GM23338 (cell line): ENCODE measurements at regions not wholly inside any gene's neighbourhood (a gene's known extent, or its start where the extent isn't known, plus 50 kb on each side); places are given as distances from the start of the nearest gene placed in this dataset.

Experiments used
- ATAC-seq: fragments of 200-7000 bp; cut with Tn5 transposase; 3 replicates; pipeline ENCODE4 v1.9.1; 2020
- DNase-seq: peaks from one replicate; pipeline ENCODE4 v3.0.0-alpha.2; 2015; ENCODE audit warnings: low spot score
- H2AFZ ChIP-seq: fragments of 200-600 bp; sonication (generic); 2 replicates; pipeline ENCODE4 v1.8.0; 2016; ENCODE audit warnings: antibody characterized with exemption, mild to moderate bottlenecking, moderate library complexity
- H3F3A ChIP-seq: fragments of 200-600 bp; sonication (generic); replicated peaks from 2 replicates; pipeline ENCODE4 v1.8.0; 2017; ENCODE audit warnings: antibody characterized with exemption, mixed run types, low read depth
- H3K27ac ChIP-seq: fragments of 200-600 bp; sonication (generic); 2 replicates; pipeline ENCODE4 v1.6.1; 2016; ENCODE audit warnings: low read depth
- H3K27me3 ChIP-seq: fragments of 200-600 bp; sonication (generic); 2 replicates; pipeline ENCODE4 v1.8.0; 2016; ENCODE audit warnings: mild to moderate bottlenecking, mixed run types, moderate library complexity; ENCODE audit not compliant: insufficient read depth
- H3K36me3 ChIP-seq: fragments of 200-600 bp; sonication (generic); 2 replicates; pipeline ENCODE4 v1.8.0; 2016; ENCODE audit warnings: mild to moderate bottlenecking; ENCODE audit not compliant: insufficient read depth
- H3K4me1 ChIP-seq: fragments of 200-600 bp; sonication (generic); 2 replicates; pipeline ENCODE4 v1.8.0; 2016; ENCODE audit warnings: mild to moderate bottlenecking, moderate library complexity; ENCODE audit not compliant: insufficient read depth
- H3K4me2 ChIP-seq: fragments of 200-600 bp; sonication (generic); 2 replicates; pipeline ENCODE4 v1.7.1; 2017; ENCODE audit warnings: mixed run types
- H3K4me3 ChIP-seq: fragments of 200-600 bp; sonication (generic); 2 replicates; pipeline ENCODE4 v1.6.1; 2016; ENCODE audit warnings: mixed run types
- H3K79me2 ChIP-seq: fragments of 200-600 bp; sonication (generic); replicated peaks from 2 replicates; pipeline ENCODE4 v1.8.0; 2017; ENCODE audit warnings: mild to moderate bottlenecking; ENCODE audit not compliant: insufficient read depth
- H3K9me2 ChIP-seq: fragments of 200-600 bp; sonication (generic); 2 replicates; pipeline ENCODE4 v1.8.0; 2017; ENCODE audit not compliant: insufficient read depth
- H4K20me1 ChIP-seq: fragments of 200-600 bp; sonication (generic); replicated peaks from 2 replicates; pipeline ENCODE4 v1.8.0; 2017; ENCODE audit warnings: mild to moderate bottlenecking; ENCODE audit not compliant: insufficient read depth
- H3K27ac Mint-ChIP-seq: 2 replicates; pipeline ENCODE4 v1.8.0; 2020; ENCODE audit warnings: inconsistent platforms, mild to moderate bottlenecking, moderate library complexity, mixed read lengths
- H3K27me3 Mint-ChIP-seq: 3 replicates; pipeline ENCODE4 v1.8.0; 2022; ENCODE audit warnings: low read depth, mild to moderate bottlenecking, moderate library complexity, mixed read lengths, inconsistent platforms; ENCODE audit not compliant: insufficient read depth, poor library complexity
- H3K36me3 Mint-ChIP-seq: 3 replicates; pipeline ENCODE4 v1.8.0; 2021; ENCODE audit warnings: low read depth, mild to moderate bottlenecking, inconsistent platforms, moderate library complexity, mixed read lengths
- H3K4me1 Mint-ChIP-seq: 3 replicates; pipeline ENCODE4 v1.8.0; 2020; ENCODE audit warnings: mild to moderate bottlenecking, inconsistent platforms, mixed read lengths
- H3K4me3 Mint-ChIP-seq: 3 replicates; pipeline ENCODE4 v1.8.0; 2021; ENCODE audit warnings: moderate library complexity, mild to moderate bottlenecking, inconsistent platforms, mixed read lengths
- H3K9me3 Mint-ChIP-seq: 3 replicates; pipeline ENCODE4 v1.8.0; 2020; ENCODE audit warnings: moderate library complexity, mild to moderate bottlenecking, inconsistent platforms, mixed read lengths
- EZH2 ChIP-seq: fragments of 200-600 bp; sonication (generic); IDR thresholded peaks from one replicate; pipeline ENCODE4 v1.8.0; 2017; ENCODE audit warnings: antibody characterized with exemption, mild to moderate bottlenecking, low read depth; ENCODE audit not compliant: unreplicated experiment
- EZH2phosphoT487 ChIP-seq: fragments of 200-600 bp; sonication (generic); IDR thresholded peaks from one replicate; pipeline ENCODE4 v1.8.1; 2018; ENCODE audit warnings: antibody characterized with exemption; ENCODE audit not compliant: unreplicated experiment
- JUNB ChIP-seq: IDR thresholded peaks from one replicate; pipeline ENCODE4 v1.6.1; 2016; ENCODE audit warnings: antibody characterized with exemption; ENCODE audit not compliant: unreplicated experiment
- ZNF114 ChIP-seq: fragments of 250-450 bp; sonication (Bioruptor Pico); IDR thresholded peaks from 2 replicates; pipeline ENCODE4 v1.5.0; 2020; ENCODE audit warnings: mild to moderate bottlenecking, moderate library complexity
- ZNF331 ChIP-seq: fragments of 250-450 bp; sonication (Bioruptor Pico); IDR thresholded peaks from 2 replicates; pipeline ENCODE4 v1.5.0; 2020; ENCODE audit warnings: low read depth, mild to moderate bottlenecking, moderate library complexity
- TF ChIP-seq, protein P1 (sequence below): IDR thresholded peaks from 2 replicates; pipeline ENCODE4 v1.6.1; 2016; ENCODE audit warnings: antibody characterized with exemption
- TF ChIP-seq, protein P2 (sequence below): fragments of 250-450 bp; sonication (Bioruptor Pico); IDR thresholded peaks from 2 replicates; pipeline ENCODE4 v1.5.0; 2020; ENCODE audit warnings: mild to moderate bottlenecking, moderate library complexity
- TF ChIP-seq, protein P3 (sequence below): IDR thresholded peaks from one replicate; pipeline ENCODE4 v1.6.1; 2018; ENCODE audit warnings: antibody characterized with exemption; ENCODE audit not compliant: unreplicated experiment
- TF ChIP-seq, protein P4 (sequence below), 2 experiments: fragments of 200-600 bp in 1 of 2; sonication (generic) in 1 of 2; conservative IDR thresholded peaks; 2 replicates each; pipeline versions ENCODE4 v1.5.1 to v1.6.1; 2016 to 2017; ENCODE audit warnings: antibody characterized with exemption in 2 of 2, low read depth in 2 of 2, mild to moderate bottlenecking in 2 of 2, moderate library complexity in 1 of 2

DNA sequence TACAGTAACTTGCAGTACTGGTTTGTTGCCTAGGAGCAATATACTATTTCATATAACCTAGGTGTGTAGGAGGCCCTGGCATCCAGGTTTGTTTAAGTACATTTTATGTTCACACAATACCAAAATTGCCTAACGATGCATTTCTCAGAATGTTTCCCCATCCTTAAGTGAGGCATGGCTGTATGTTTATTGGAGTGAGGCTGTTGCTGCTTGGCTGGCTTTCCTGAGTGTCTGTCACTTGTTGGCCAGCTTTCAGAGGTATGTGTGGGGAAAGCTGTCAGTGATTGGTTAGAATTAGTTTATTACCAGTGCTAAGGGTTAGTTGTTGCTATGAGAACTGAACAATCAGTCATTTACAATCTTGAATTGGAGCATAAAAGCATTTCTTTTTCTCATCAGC is 154.1 kb upstream of the CDH12 start:
- H3K4me3 Mint-ChIP-seq, result no peak overlapping the region

More for the DNA sequence above, 154.1 kb upstream of the CDH12 start:
- Histone ChIP-seq H3K4me3 (no peak overlapping the region), H3F3A (no peaks in the 10 kb centered on the region), H4K20me1 (no peaks in the 10 kb centered on the region), H3K27ac (no peak overlapping the region), H3K9me2 (no peaks in the 10 kb centered on the region), H3K27me3 (no peaks in the 10 kb centered on the region), H3K79me2 (no peaks in the 10 kb centered on the region), H3K36me3 (no peaks in the 10 kb centered on the region), H2AFZ (no peak overlapping the region), H3K4me1 (no peaks in the 10 kb centered on the region), H3K4me2 (no peak overlapping the region)
- peaks cover under 1% of the 10 kb centered on the region for H3K27me3 Mint-ChIP-seq
- no peaks in the 10 kb centered on the region for H3K36me3 Mint-ChIP-seq
- TF ChIP-seq, protein P1, sequence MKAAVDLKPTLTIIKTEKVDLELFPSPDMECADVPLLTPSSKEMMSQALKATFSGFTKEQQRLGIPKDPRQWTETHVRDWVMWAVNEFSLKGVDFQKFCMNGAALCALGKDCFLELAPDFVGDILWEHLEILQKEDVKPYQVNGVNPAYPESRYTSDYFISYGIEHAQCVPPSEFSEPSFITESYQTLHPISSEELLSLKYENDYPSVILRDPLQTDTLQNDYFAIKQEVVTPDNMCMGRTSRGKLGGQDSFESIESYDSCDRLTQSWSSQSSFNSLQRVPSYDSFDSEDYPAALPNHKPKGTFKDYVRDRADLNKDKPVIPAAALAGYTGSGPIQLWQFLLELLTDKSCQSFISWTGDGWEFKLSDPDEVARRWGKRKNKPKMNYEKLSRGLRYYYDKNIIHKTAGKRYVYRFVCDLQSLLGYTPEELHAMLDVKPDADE, result no peak
- TF ChIP-seq EZH2phosphoT487 (no peak), JUNB (no peak), EZH2 (no peak), ZNF114 (CRISPR knock-in tag) (no peak), ZNF331 (CRISPR knock-in tag) (no peak)
- TF ChIP-seq, protein P2, sequence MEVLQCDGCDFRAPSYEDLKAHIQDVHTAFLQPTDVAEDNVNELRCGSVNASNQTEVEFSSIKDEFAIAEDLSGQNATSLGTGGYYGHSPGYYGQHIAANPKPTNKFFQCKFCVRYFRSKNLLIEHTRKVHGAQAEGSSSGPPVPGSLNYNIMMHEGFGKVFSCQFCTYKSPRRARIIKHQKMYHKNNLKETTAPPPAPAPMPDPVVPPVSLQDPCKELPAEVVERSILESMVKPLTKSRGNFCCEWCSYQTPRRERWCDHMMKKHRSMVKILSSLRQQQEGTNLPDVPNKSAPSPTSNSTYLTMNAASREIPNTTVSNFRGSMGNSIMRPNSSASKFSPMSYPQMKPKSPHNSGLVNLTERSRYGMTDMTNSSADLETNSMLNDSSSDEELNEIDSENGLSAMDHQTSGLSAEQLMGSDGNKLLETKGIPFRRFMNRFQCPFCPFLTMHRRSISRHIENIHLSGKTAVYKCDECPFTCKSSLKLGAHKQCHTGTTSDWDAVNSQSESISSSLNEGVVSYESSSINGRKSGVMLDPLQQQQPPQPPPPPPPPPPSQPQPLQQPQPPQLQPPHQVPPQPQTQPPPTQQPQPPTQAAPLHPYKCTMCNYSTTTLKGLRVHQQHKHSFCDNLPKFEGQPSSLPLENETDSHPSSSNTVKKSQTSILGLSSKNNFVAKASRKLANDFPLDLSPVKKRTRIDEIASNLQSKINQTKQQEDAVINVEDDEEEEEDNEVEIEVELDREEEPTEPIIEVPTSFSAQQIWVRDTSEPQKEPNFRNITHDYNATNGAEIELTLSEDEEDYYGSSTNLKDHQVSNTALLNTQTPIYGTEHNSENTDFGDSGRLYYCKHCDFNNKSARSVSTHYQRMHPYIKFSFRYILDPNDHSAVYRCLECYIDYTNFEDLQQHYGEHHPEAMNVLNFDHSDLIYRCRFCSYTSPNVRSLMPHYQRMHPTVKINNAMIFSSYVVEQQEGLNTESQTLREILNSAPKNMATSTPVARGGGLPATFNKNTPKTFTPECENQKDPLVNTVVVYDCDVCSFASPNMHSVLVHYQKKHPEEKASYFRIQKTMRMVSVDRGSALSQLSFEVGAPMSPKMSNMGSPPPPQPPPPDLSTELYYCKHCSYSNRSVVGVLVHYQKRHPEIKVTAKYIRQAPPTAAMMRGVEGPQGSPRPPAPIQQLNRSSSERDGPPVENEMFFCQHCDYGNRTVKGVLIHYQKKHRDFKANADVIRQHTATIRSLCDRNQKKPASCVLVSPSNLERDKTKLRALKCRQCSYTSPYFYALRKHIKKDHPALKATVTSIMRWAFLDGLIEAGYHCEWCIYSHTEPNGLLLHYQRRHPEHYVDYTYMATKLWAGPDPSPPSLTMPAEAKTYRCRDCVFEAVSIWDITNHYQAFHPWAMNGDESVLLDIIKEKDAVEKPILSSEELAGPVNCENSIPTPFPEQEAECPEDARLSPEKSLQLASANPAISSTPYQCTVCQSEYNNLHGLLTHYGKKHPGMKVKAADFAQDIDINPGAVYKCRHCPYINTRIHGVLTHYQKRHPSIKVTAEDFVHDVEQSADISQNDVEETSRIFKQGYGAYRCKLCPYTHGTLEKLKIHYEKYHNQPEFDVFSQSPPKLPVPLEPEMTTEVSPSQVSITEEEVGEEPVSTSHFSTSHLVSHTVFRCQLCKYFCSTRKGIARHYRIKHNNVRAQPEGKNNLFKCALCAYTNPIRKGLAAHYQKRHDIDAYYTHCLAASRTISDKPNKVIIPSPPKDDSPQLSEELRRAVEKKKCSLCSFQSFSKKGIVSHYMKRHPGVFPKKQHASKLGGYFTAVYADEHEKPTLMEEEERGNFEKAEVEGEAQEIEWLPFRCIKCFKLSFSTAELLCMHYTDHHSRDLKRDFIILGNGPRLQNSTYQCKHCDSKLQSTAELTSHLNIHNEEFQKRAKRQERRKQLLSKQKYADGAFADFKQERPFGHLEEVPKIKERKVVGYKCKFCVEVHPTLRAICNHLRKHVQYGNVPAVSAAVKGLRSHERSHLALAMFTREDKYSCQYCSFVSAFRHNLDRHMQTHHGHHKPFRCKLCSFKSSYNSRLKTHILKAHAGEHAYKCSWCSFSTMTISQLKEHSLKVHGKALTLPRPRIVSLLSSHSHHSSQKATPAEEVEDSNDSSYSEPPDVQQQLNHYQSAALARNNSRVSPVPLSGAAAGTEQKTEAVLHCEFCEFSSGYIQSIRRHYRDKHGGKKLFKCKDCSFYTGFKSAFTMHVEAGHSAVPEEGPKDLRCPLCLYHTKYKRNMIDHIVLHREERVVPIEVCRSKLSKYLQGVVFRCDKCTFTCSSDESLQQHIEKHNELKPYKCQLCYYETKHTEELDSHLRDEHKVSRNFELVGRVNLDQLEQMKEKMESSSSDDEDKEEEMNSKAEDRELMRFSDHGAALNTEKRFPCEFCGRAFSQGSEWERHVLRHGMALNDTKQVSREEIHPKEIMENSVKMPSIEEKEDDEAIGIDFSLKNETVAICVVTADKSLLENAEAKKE, result no peak
- TF ChIP-seq, protein P3, sequence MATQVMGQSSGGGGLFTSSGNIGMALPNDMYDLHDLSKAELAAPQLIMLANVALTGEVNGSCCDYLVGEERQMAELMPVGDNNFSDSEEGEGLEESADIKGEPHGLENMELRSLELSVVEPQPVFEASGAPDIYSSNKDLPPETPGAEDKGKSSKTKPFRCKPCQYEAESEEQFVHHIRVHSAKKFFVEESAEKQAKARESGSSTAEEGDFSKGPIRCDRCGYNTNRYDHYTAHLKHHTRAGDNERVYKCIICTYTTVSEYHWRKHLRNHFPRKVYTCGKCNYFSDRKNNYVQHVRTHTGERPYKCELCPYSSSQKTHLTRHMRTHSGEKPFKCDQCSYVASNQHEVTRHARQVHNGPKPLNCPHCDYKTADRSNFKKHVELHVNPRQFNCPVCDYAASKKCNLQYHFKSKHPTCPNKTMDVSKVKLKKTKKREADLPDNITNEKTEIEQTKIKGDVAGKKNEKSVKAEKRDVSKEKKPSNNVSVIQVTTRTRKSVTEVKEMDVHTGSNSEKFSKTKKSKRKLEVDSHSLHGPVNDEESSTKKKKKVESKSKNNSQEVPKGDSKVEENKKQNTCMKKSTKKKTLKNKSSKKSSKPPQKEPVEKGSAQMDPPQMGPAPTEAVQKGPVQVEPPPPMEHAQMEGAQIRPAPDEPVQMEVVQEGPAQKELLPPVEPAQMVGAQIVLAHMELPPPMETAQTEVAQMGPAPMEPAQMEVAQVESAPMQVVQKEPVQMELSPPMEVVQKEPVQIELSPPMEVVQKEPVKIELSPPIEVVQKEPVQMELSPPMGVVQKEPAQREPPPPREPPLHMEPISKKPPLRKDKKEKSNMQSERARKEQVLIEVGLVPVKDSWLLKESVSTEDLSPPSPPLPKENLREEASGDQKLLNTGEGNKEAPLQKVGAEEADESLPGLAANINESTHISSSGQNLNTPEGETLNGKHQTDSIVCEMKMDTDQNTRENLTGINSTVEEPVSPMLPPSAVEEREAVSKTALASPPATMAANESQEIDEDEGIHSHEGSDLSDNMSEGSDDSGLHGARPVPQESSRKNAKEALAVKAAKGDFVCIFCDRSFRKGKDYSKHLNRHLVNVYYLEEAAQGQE, result no peak
- TF ChIP-seq, protein P4, sequence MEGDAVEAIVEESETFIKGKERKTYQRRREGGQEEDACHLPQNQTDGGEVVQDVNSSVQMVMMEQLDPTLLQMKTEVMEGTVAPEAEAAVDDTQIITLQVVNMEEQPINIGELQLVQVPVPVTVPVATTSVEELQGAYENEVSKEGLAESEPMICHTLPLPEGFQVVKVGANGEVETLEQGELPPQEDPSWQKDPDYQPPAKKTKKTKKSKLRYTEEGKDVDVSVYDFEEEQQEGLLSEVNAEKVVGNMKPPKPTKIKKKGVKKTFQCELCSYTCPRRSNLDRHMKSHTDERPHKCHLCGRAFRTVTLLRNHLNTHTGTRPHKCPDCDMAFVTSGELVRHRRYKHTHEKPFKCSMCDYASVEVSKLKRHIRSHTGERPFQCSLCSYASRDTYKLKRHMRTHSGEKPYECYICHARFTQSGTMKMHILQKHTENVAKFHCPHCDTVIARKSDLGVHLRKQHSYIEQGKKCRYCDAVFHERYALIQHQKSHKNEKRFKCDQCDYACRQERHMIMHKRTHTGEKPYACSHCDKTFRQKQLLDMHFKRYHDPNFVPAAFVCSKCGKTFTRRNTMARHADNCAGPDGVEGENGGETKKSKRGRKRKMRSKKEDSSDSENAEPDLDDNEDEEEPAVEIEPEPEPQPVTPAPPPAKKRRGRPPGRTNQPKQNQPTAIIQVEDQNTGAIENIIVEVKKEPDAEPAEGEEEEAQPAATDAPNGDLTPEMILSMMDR (conservative IDR thresholded peaks at IDR 0.05; ENCODE audit: low read depth in 2 of 2), result no peak
- ATAC-seq (no peak), DNase-seq (no peak)
- H3K9me3 Mint-ChIP-seq, result no peaks in the 10 kb centered on the region
- H3K27ac Mint-ChIP-seq, result no peak overlapping the region
- H3K4me1 Mint-ChIP-seq, result no peaks in the 10 kb centered on the region
